ENCODE measurements at regions not wholly inside any gene's neighbourhood (a gene's known extent, or its start where the extent isn't known, plus 50 kb on each side); places are given as distances from the start of the nearest gene placed in this dataset.
A peak's percentile ranks its signal among the peaks of the same experiment; 100 is the strongest.

GRCh38 chr10:21172930-21173801 lies 276.1 kb upstream of the NEBL start:
- Histone ChIP-seq H2BK120ac (replicated peaks; ENCODE audit: low read depth, low read length) (no peak overlapping the region), H2BK12ac (ENCODE audit: low read depth, low read length) (no peak overlapping the region; the same call in 1 of the 2 replicates), H3K36me3 (ENCODE audit: control insufficient read depth in 2 of 4, insufficient read depth in 4 of 4, low read length in 3 of 4) (peaks cover 0 to 10% (median 0%) of the 10 kb centered on the region in 4 experiments; a peak in 1 of 8 replicates), H2BK20ac (ENCODE audit: low read length) (no peak overlapping the region), H3K27ac (ENCODE audit: low read depth, low read length) (no peak overlapping the region), H4K91ac (replicated peaks; ENCODE audit: insufficient read length, low read length) (no peak overlapping the region), H3K9me3 (ENCODE audit: insufficient read depth in 2 of 2, low read depth in 1 of 2, low read length in 1 of 2) (no peaks in the 10 kb centered on the region), H3K18ac (ENCODE audit: extremely low read depth, low read length) (peak overlapping the region; percentile 68), H2AK5ac (ENCODE audit: low read depth, low read length) (no peak overlapping the region), H3K23ac (ENCODE audit: insufficient read length) (no peak overlapping the region), H3K79me1 (ENCODE audit: low read depth, low read length) (no peaks in the 10 kb centered on the region), H3K27me3 (replicated peaks in 1 of 4; ENCODE audit: control insufficient read depth in 3 of 4, extremely low read depth in 1 of 4, insufficient read depth in 3 of 4, low read length in 3 of 4) (peaks cover 0 to 18% (median 11%) of the 10 kb centered on the region in 4 experiments; a peak in 6 of 7 replicates), H3K4me2 (ENCODE audit: insufficient read depth in 1 of 2, low read depth in 2 of 2, low read length in 2 of 2) (peak overlapping the region; percentile 94 to 100), H2BK5ac (ENCODE audit: low read depth, low read length) (no peak overlapping the region), H4K5ac (ENCODE audit: insufficient read length, low read depth, low read length) (no peak overlapping the region), H3K23me2 (ENCODE audit: low read depth, low read length) (peaks cover 15% of the 10 kb centered on the region; the same call in 1 of the 2 replicates), H3K9ac (replicated peaks in 1 of 4; ENCODE audit: extremely low read depth in 1 of 4, low read depth in 3 of 4, low read length in 3 of 4) (peak overlapping the region in 2 of 4 experiments; percentile 20 to 46; a peak in 4 of 7 replicates), H2BK15ac (ENCODE audit: low read length) (peak overlapping the region; percentile 76; the same call in 1 of the 2 replicates), H4K8ac (ENCODE audit: extremely low read depth, insufficient read depth, low read length) (no peak overlapping the region), H3K14ac (ENCODE audit: insufficient read length) (no peak overlapping the region), H3K79me2 (ENCODE audit: control insufficient read depth in 1 of 2, insufficient read depth in 2 of 2, low read length in 2 of 2) (no peaks in the 10 kb centered on the region), H3K4me3 (ENCODE audit: extremely low read depth in 1 of 4, insufficient read depth in 2 of 4, low read depth in 3 of 4, low read length in 4 of 4) (peak overlapping the region; percentile 59 to 82 (median 66)), H3K4me1 (replicated peaks in 1 of 4; ENCODE audit: control insufficient read depth in 3 of 4, insufficient read depth in 4 of 4, low read length in 3 of 4) (peaks cover 0 to 6% (median 3%) of the 10 kb centered on the region in 4 experiments; a peak in 4 of 7 replicates), H3K56ac (replicated peaks; ENCODE audit: insufficient read length, low read depth, low read length) (no peak overlapping the region), H3K4ac (replicated peaks; ENCODE audit: insufficient read length, low read depth, low read length) (no peak overlapping the region), H2AFZ (ENCODE audit: low read length) (no peak overlapping the region), H4K20me1 (replicated peaks in 1 of 2; ENCODE audit: control insufficient read depth in 1 of 2, insufficient read depth in 2 of 2, low read length in 2 of 2) (peaks cover 0 to 2% of the 10 kb centered on the region in 2 experiments)
- TF ChIP-seq BRCA1 (IDR thresholded peaks at IDR 0.05; ENCODE audit: low read depth, low read length), result no peak
- TF ChIP-seq TAF7 (optimal IDR thresholded peaks at IDR 0.05; ENCODE audit: borderline replicate concordance, low read depth, low read length), result no peak
- peak; percentile 20; the same call in 1 of the 2 replicates for TF ChIP-seq RBBP5 (IDR thresholded peaks at IDR 0.05; ENCODE audit: borderline replicate concordance, low read depth, low read length)
- 0 out of 2 replicates have a peak, but pooled peaks have one; percentile 14 for TF ChIP-seq E2F6 (IDR thresholded peaks at IDR 0.05)
- peak; percentile 6 for TF ChIP-seq ASH2L (IDR thresholded peaks at IDR 0.05; ENCODE audit: low read length)
- 0 out of 4 replicates have a peak, but pooled peaks of 1 of the 2 experiments have one; percentile 7 for TF ChIP-seq HDAC2 (IDR thresholded peaks at IDR 0.05; ENCODE audit: borderline replicate concordance in 1 of 2, low read depth in 2 of 2, low read length in 2 of 2)
- TF ChIP-seq RNF2 (IDR thresholded peaks at IDR 0.05; ENCODE audit: borderline replicate concordance, low read depth, low read length, missing control alignments, poor library complexity, severe bottlenecking), result peak; percentile 40
- no peak for TF ChIP-seq ZNF274 (IDR thresholded peaks at IDR 0.05; ENCODE audit: borderline replicate concordance, extremely low read depth, low read length)
- TF ChIP-seq KDM4A (IDR thresholded peaks at IDR 0.05; ENCODE audit: low read depth, low read length, severe bottlenecking), result peak; percentile 28
- CTCF ChIA-PET (ENCODE audit: partially characterized antibody), result interaction anchor here (0.6 to 2.3 kb wide), 16 partner anchors 8 to 327 kb away, joined by 3 to 21 read pairs (median 6); no protein-coding TSS in a partner anchor
- DNase-seq (ENCODE audit: low read depth in 1 of 2, low spot score in 2 of 2) (peak in 1 of 2 experiments; percentile 51), FAIRE-seq (no peak)
- WGBS, 2 experiments (ENCODE audit: extremely low coverage in 1 of 2, insufficient coverage in 1 of 2, insufficient read length in 1 of 2, insufficient replicate concordance in 2 of 2, low coverage in 1 of 2, low lambda C conversion rate in 2 of 2, missing lambda C conversion rate in 1 of 2), result 3% methylated on average over 58 of the region's 69 CpGs; no CpG with 5 or more reads in 1 of the 2 experiments
- POLR2A ChIA-PET (ENCODE audit: partially characterized antibody), result interaction anchor here (0.9 to 1.5 kb wide), 3 partner anchors 8 to 14 kb away, joined by 3 to 5 read pairs (median 5); no protein-coding TSS in a partner anchor
